ENCODE measurements at regions not wholly inside any gene's neighbourhood (a gene's known extent, or its start where the extent isn't known, plus 50 kb on each side); places are given as distances from the start of the nearest gene placed in this dataset.

- TF ChIP-seq POLR2A (IDR thresholded peaks at IDR 0.05) (no peak), CTCF (IDR thresholded peaks at IDR 0.05) (no peak)
Measured at GRCh38 chr7:109873296-109873695, 1217.6 kb upstream of the LRRN3 start.

Data from right lobe of liver (tissue), 4 donors.